ENCODE measurements at regions not wholly inside any gene's neighbourhood (a gene's known extent, or its start where the extent isn't known, plus 50 kb on each side); places are given as distances from the start of the nearest gene placed in this dataset.

GRCh38 chr16:66212428-66212827, 154.1 kb upstream of the CDH5 start:
- Histone ChIP-seq H3K18ac (ENCODE audit: low read depth, low read length) (no peak overlapping the region), H4K8ac (ENCODE audit: low read depth in 2 of 2, low read length in 2 of 2) (no peak overlapping the region), H3K4me1 (ENCODE audit: control insufficient read depth, insufficient read depth, low read length) (no peaks in the 10 kb centered on the region), H3K9me1 (ENCODE audit: insufficient read depth, low read length) (no peaks in the 10 kb centered on the region), H3K27ac (ENCODE audit: insufficient read depth, low read length) (no peak overlapping the region), H2BK120ac (ENCODE audit: low read depth, low read length) (no peak overlapping the region), H2BK20ac (ENCODE audit: low read depth, low read length) (no peak overlapping the region), H3K23ac (ENCODE audit: low read depth, low read length) (no peak overlapping the region), H3K4ac (ENCODE audit: low read depth, low read length) (no peak overlapping the region), H2BK15ac (ENCODE audit: low read depth, low read length) (no peak overlapping the region), H3K56ac (ENCODE audit: extremely low read depth, insufficient read depth, low read length) (no peak overlapping the region), H3K9ac (ENCODE audit: low read depth, low read length) (no peak overlapping the region), H3K36me3 (ENCODE audit: control insufficient read depth, insufficient read depth, low read length) (no peaks in the 10 kb centered on the region), H4K20me1 (ENCODE audit: insufficient read depth, low read length) (no peaks in the 10 kb centered on the region), H3K14ac (replicated peaks; ENCODE audit: low read depth, low read length) (no peak overlapping the region), H3K27me3 (ENCODE audit: control insufficient read depth, insufficient read depth, low read length) (peaks cover 2% of the 10 kb centered on the region; the same call in 1 of the 2 replicates), H3K4me2 (ENCODE audit: low read depth, low read length) (no peak overlapping the region), H3K79me1 (ENCODE audit: low read depth in 1 of 2, low read length in 2 of 2) (no peaks in the 10 kb centered on the region), H2AFZ (replicated peaks; ENCODE audit: low read length, poor library complexity) (no peak overlapping the region), H3K4me3 (ENCODE audit: insufficient read depth, low read depth, low read length) (no peak overlapping the region), H2AK9ac (replicated peaks; ENCODE audit: low read depth, low read length, poor library complexity) (no peak overlapping the region), H3K9me3 (ENCODE audit: control insufficient read depth, insufficient read depth, low read length) (no peaks in the 10 kb centered on the region), H2BK5ac (ENCODE audit: low read depth, low read length, poor library complexity, severe bottlenecking) (no peak overlapping the region), H2AK5ac (ENCODE audit: low read depth, low read length) (no peak overlapping the region), H4K5ac (ENCODE audit: low read depth, low read length) (no peak overlapping the region), H4K91ac (ENCODE audit: insufficient read depth, low read depth, low read length) (no peak overlapping the region)
- intact Hi-C loops (cut with micrococcal nuclease), result no loop called here
- ChIA-PET CTCF (no interaction called here), POLR2A (ENCODE audit: unreplicated experiment) (no interaction called here)
- no CpG with 5 or more reads among the region's 6 CpGs for WGBS, 2 experiments (ENCODE audit: extremely low coverage in 2 of 2, insufficient read length in 1 of 2)
- dilution Hi-C loops (cut with HindIII; ENCODE audit: low sequenced_read_pairs, unreplicated experiment), result no loop called here
- DNase-seq (no peak), ATAC-seq (ENCODE audit: low read depth) (no peak)
- no peak for TF ChIP-seq CEBPB (IDR thresholded peaks at IDR 0.05; ENCODE audit: low read depth, low read length)
- TF ChIP-seq MAZ (IDR thresholded peaks at IDR 0.05; ENCODE audit: borderline replicate concordance, low read depth, low read length), result no peak
- no peak for TF ChIP-seq POLR2A (IDR thresholded peaks at IDR 0.05; ENCODE audit: low read depth, low read length)
- TF ChIP-seq CTCF (conservative IDR thresholded peaks at IDR 0.05; ENCODE audit: low read depth, low read length), result no peak
- no peak for TF ChIP-seq ELK1 (IDR thresholded peaks at IDR 0.05; ENCODE audit: borderline replicate concordance, low read depth, low read length)
- no peak for TF ChIP-seq RFX5 (IDR thresholded peaks at IDR 0.05; ENCODE audit: low read depth, low read length)
- no peak for TF ChIP-seq BHLHE40 (IDR thresholded peaks at IDR 0.05; ENCODE audit: low read depth, low read length)
- no peak for TF ChIP-seq FOS (IDR thresholded peaks at IDR 0.05; ENCODE audit: low read depth, low read length)
- TF ChIP-seq NFE2L2 (IDR thresholded peaks at IDR 0.05; ENCODE audit: low read depth, low read length), result no peak
- no peak for TF ChIP-seq MXI1 (IDR thresholded peaks at IDR 0.05; ENCODE audit: borderline replicate concordance, low read depth, low read length)
- no peak for TF ChIP-seq CHD1 (IDR thresholded peaks at IDR 0.05; ENCODE audit: low read depth, low read length)
- TF ChIP-seq RAD21 (IDR thresholded peaks at IDR 0.05; ENCODE audit: low read length), result no peak
- no peak for TF ChIP-seq SMC3 (IDR thresholded peaks at IDR 0.05; ENCODE audit: low read depth, low read length)
- TF ChIP-seq RCOR1 (IDR thresholded peaks at IDR 0.05; ENCODE audit: insufficient replicate concordance, low read length), result no peak
- TF ChIP-seq, protein P1, sequence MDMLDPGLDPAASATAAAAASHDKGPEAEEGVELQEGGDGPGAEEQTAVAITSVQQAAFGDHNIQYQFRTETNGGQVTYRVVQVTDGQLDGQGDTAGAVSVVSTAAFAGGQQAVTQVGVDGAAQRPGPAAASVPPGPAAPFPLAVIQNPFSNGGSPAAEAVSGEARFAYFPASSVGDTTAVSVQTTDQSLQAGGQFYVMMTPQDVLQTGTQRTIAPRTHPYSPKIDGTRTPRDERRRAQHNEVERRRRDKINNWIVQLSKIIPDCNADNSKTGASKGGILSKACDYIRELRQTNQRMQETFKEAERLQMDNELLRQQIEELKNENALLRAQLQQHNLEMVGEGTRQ (IDR thresholded peaks at IDR 0.05; ENCODE audit: low read depth, low read length), result no peak
- TF ChIP-seq MAFK (IDR thresholded peaks at IDR 0.05; ENCODE audit: low read depth, low read length), result no peak
- in situ Hi-C loops (cut with MboI; ENCODE audit: low sequenced_read_pairs), result no loop called here
- BruUV-seq (replicated peaks), result no TSS peak
